22Rv1 (cell line): ENCODE measurements at regions not wholly inside any gene's neighbourhood (a gene's known extent, or its start where the extent isn't known, plus 50 kb on each side); places are given as distances from the start of the nearest gene placed in this dataset.

Experiments used
- ZFX ChIP-seq: fragments of 450-650 bp; IDR thresholded peaks from 2 replicates; pipeline ENCODE4 v1.6.1; 2017; ENCODE audit warnings: antibody characterized with exemption, borderline replicate concordance
- TF ChIP-seq, protein P1 (sequence below): fragments of 450-650 bp; IDR thresholded peaks from 2 replicates; pipeline ENCODE4 v1.5.1; 2017; ENCODE audit warnings: mild to moderate bottlenecking

DNA sequence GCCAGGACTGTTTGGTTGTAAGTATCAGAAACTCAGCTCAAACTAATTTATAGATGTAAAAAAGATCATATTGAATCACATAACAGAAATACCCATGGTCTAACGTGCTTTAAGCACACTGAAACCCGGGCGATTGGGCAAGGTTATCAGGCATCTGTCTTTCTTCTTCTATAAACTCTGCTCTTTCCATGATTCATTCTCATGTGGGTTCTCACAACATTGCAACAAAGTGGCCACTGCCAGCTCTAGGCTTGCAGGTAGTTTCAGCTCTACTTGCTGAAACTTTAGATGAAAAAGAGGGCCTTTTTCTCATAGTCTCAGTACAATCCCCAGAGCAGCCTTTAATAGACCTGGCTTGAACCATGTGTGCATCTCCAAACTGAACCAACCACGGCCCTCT is 456.1 kb downstream of the MFSD1 start:
- TF ChIP-seq, protein P1, sequence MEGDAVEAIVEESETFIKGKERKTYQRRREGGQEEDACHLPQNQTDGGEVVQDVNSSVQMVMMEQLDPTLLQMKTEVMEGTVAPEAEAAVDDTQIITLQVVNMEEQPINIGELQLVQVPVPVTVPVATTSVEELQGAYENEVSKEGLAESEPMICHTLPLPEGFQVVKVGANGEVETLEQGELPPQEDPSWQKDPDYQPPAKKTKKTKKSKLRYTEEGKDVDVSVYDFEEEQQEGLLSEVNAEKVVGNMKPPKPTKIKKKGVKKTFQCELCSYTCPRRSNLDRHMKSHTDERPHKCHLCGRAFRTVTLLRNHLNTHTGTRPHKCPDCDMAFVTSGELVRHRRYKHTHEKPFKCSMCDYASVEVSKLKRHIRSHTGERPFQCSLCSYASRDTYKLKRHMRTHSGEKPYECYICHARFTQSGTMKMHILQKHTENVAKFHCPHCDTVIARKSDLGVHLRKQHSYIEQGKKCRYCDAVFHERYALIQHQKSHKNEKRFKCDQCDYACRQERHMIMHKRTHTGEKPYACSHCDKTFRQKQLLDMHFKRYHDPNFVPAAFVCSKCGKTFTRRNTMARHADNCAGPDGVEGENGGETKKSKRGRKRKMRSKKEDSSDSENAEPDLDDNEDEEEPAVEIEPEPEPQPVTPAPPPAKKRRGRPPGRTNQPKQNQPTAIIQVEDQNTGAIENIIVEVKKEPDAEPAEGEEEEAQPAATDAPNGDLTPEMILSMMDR = no peak
- TF ChIP-seq ZFX = no peak
